WI38 (cell line): ENCODE measurements at regions not wholly inside any gene's neighbourhood (a gene's known extent, or its start where the extent isn't known, plus 50 kb on each side); places are given as distances from the start of the nearest gene placed in this dataset.

ENCODE experiments used
- H3K4me3 ChIP-seq: 2 replicates; pipeline ENCODE4 v1.5.1; 2011; ENCODE audit warnings: low read depth, mild to moderate bottlenecking, control low read depth, low read length
- TF ChIP-seq, protein P1 (sequence below): IDR thresholded peaks from 2 replicates; pipeline ENCODE4 v1.5.1; 2012; ENCODE audit warnings: low read depth, mild to moderate bottlenecking, control low read depth, low read length

DNA sequence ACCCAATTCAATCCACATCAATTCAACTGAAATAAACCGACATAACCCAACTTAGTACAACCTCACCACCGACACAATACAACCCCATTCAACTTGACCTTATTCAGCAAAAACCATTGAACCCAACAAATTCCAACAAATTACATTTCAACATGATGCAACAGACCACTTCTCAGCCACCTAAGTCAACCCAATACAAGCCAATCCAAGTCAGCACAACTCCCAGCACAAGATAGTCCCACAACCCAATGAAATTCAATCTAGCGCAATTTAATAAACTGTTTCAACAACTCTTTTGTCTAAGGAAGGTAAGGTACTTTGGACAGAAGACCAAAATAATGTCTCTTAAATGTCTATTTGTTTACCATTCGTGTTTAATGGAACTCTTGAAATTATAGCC is 226.0 kb downstream of the MIAT start:
- TF ChIP-seq, protein P1, sequence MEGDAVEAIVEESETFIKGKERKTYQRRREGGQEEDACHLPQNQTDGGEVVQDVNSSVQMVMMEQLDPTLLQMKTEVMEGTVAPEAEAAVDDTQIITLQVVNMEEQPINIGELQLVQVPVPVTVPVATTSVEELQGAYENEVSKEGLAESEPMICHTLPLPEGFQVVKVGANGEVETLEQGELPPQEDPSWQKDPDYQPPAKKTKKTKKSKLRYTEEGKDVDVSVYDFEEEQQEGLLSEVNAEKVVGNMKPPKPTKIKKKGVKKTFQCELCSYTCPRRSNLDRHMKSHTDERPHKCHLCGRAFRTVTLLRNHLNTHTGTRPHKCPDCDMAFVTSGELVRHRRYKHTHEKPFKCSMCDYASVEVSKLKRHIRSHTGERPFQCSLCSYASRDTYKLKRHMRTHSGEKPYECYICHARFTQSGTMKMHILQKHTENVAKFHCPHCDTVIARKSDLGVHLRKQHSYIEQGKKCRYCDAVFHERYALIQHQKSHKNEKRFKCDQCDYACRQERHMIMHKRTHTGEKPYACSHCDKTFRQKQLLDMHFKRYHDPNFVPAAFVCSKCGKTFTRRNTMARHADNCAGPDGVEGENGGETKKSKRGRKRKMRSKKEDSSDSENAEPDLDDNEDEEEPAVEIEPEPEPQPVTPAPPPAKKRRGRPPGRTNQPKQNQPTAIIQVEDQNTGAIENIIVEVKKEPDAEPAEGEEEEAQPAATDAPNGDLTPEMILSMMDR = no peak
- no peak overlapping the region for H3K4me3 ChIP-seq

DNA sequence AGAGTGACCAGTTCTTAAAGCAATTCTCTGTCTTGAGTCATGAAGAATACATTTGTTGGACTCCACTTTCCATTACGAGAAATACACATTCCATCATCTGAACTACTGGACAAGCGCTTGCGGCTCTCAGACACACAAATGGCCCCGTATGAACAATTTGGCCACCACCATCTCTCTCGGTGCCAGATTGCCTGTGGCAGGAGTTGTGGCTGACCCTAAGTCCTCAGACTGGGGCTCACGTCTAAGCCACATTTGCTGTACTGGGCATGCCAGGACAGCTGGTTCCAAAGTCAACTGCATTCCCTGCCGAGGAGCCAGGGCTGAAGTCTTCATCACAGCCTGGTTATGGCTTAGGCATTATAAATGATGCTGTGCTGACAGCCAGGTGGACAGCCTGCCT is 227.5 kb downstream of the MIAT start:
- TF ChIP-seq, protein P1 = no peak

DNA sequence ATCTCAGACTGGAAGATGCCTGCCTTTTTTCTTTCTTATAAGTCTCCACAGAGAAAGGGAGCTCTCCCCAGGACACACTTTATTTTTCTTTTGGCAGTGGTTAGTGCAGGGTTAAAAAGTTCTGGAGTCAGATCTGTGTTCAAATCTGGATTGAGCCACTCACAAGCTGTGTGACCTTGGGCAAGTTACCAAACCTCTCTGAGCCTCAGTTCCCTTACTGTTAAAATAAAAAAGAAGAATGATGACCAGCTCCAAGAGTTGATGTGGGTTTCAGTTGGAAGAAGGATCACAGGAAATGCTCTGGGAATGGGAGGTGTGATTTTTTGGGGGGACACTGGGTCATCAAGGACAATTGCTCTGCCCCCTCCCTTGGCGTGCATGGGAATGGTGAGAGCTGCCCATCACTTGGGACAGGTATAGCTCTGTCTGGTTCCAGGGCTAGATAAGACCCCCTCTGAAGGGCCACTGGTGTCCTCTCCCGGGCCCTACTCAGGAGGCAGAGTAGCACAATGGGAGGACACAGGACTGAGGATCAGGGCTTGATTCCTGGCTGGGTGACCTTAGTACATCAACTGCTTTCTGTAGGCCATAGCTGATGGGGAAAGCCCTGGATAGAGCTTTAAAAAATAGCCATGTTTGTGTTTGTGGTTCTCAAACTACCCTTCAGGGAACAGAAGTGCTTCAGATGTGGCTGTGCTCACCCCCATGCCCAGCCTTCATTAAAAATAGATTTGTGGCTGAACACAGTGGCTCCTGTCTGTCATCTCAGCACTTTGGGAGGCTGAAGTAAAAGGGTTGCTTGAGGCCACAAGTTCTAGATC is 228.3 kb downstream of the MIAT start:
- TF ChIP-seq, protein P1 = no peak
- H3K4me3 ChIP-seq = no peak overlapping the region

More for the DNA sequence above, 227.5 kb downstream of the MIAT start:
- no peak overlapping the region for H3K4me3 ChIP-seq

DNA sequence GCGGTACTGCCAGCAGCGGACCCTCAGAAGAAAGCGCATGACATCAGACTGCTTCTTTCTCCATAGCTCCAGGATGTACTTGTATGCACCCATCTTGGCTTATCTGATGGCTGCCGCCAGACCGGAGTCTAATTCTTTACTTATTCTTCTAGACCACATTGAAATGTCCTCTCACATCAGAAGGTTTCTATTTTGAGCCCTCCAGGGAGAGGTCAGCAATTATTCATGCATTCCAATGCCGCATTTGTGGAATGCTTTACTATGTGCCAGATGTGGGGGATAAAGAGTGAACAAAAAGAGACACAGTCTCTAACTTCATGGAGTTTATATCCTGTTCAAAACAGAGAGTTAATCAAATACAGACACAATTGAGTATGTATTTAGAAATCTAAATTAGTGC is 230.1 kb downstream of the MIAT start:
- no peak overlapping the region for H3K4me3 ChIP-seq
- TF ChIP-seq, protein P1 = no peak

DNA sequence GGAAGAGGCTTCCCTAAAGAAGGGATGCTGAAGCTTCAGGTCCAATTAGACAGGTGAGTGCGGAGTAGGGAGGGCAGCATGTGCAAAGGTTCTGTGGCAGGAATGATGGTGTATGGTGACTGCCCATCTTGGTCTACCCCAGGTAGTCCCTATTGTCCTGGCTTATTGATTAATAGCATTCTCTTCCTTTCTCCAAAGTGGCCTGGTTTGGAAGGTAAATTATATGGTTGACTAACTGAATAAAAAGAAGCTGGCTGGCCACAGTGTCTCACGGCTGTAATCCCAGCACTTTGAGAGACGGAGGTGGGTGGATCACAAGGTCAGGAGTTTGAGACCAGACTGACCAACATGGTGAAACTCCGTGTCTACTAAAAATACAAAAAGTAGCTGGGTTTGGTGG is 230.5 kb downstream of the MIAT start:
- no peak overlapping the region for H3K4me3 ChIP-seq
- TF ChIP-seq, protein P1 = no peak

DNA sequence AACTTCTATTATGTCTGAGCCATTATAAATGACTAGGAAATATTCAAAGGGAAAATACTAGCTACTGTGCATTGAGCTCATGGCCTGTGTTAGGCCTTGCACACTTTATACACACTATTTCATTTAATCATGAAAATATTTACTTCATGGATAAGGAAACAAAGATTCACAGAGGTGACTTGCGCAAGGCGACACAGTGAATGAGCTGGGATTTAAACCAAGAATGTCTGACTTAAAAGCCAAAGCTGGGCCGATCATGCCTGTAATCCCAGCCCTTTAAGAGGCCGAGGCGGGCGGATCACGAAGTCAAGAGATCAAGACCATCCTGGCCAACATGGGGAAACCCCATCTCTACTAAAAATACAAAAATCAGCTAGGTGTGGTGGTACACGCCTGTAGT is 231.5 kb downstream of the MIAT start:
- TF ChIP-seq, protein P1 = no peak
- no peak overlapping the region for H3K4me3 ChIP-seq

DNA sequence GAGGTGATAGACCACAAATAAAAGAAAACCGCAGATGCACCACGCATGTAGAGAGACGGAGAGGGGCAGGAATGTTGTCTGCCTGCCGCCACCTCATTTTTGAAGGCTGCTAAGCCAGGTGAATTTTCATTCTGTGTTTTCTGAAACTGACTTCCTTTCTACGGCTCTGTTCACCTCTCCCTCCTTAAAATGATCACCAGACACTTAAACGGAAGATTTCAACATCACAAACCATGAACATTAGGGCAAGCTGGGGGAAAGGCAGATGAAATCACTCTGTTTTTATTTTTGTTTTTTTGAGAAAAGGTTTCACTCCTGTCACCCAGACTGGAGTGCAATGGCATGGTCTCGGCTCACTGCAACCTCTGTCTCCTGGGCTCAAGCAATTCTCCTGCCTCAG is 232.4 kb downstream of the MIAT start:
- H3K4me3 ChIP-seq = no peak overlapping the region
- TF ChIP-seq, protein P1 = no peak
